HG02588 (cell line): ENCODE measurements at regions not wholly inside any gene's neighbourhood (a gene's known extent, or its start where the extent isn't known, plus 50 kb on each side); places are given as distances from the start of the nearest gene placed in this dataset.

Experiments
- ATAC-seq: cut with Tn5 transposase; IDR thresholded peaks from one replicate; pipeline ENCODE4 v1.9.1; 2021; ENCODE audit warnings: mild to moderate bottlenecking, moderate library complexity; ENCODE audit not compliant: unreplicated experiment

DNA sequence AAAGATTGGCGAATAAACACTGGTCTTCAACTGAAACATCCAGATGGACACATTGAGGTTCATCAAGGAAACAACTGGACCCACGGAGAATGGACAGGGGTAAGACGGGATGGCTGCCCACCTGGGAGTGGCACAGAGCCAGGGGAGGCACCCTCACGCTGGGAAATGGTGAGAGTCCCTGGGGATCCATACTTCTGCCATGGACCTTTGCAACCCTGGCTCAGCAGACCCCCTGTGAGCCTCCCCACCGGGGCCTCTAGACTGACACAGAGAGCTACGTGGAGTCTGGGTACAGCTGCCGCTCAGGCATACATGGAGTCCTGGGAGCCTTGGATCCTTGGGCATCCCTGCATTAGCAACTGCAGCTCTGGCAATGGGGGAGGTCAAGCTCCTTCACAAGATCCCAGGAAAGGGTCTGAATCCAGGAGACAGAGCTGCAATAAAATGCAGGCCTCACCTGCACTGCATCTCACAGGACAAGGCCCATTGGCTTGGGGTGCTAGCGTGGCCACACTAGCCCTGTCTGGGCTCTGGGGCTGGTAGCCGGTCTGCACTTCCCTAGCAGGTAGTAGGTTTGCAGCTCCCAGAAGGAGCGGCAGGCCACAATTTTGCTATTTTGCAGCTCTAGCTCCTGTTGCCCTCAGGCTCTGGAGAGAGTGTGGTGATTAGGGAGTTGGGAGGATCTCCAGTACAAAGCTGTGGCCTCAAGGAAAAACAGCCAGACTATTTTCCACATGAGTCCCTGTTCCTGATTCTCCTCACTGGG is 496.4 kb upstream of the LRRC4C start:
- ATAC-seq = no peak

DNA sequence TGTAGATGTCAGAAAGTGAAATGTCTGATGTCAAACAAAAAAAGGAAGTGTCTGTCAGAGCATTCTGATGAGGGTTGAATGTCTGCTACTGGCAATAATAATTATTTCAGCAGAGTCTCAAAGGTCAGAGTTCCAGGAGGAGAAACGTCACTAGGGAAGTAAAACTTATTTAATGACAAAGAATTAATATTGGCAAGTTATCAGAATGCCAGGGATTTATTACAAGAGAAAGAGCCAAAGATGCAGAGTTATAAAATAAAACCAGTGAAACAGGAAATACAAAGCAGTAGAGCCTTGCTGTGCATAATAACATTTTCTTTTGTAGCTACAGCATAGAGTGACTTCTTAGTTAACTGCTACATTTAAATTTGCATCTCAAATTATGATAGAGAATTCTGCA is 504.0 kb upstream of the LRRC4C start:
- no peak for ATAC-seq

DNA sequence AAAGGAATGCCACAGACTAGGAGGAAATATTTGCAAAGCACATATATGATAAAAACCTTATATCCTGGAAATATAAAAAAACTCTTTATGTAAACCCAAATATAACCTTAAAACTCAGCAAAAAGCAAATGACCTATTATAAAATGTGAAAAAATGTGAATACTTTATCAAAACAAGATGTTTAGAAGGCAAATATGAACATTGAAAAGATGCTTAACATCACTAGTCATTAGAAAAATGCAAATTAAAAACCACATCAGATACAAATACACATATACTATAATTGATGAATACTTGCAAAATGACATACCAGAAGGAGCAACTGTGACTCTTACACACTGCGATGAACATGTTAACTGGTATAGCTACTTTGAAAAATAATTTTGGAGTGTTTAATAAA is 511.2 kb upstream of the LRRC4C start:
- no peak for ATAC-seq

DNA sequence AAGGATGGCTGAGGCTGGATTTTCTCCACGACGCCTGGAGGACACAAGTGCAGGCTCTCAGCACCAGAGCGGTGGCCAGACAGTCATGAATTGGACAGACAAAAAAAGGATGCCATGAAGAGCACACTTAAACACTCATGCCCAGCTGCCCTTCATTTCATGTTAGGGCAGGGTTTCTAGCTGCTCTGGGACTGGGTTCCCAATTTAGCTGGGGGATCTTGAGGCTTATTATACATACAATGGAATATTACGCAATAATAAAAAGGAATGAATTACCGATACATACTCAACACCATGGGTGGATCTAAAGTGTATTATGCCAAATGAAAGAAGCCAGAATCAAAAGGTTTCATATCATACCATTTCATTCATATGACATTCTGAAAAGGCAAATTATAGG is 512.1 kb upstream of the LRRC4C start:
- ATAC-seq = no peak

DNA sequence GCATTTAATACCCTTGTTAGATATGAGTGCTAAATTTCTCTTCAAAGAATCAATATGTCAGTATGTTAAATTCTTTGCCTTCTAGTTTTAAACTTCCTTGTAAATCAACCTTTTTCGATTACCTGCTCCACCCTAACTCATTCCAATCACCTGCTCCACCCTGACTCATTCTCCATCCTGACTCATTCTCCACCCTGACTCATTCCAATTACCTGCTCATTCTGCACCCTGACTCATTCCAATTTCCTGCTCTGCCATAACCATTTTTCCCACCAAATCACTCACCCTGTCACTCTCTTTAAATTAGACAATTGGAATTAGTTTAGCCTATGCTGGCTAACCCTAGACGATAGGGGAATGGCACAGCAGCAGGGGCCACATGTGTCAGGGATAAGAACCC is 519.5 kb upstream of the LRRC4C start:
- ATAC-seq = no peak

DNA sequence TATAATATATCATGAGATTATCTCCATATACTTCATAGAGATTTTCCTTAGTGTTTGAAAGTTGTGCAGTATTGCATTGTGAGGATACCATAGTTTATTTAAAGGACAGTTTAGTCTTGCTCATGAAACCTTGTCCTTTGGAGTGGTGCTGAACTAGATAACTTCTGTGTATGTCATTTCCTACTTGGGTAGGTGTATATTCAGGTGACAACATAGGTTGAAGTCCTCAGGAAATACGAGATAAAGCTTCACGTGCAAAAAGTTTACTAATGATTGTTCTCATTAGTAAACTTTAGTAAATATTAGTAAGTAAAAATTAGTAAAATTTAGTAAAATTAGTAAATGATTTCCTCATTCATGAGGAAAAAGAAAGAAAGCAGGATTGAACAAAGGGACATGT is 521.3 kb upstream of the LRRC4C start:
- ATAC-seq = no peak

DNA sequence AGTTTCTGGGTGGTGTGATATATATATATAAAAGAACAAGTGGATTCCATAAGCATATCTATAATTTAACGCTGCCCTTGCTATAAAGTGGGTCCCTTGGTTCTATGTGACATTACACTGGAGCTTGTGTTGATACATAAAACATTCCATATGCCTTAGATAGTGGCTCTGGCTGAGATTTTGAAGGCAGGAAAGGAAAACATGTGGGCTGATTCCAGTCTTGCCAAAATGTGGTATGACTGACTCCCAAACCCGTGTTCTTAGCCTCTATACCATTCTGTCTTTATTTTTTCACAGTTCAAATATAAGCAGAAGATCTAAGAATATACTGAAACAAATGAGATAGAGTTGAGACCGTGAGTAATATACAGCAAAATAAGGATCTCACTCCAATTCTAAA is 522.8 kb upstream of the LRRC4C start:
- ATAC-seq = no peak

DNA sequence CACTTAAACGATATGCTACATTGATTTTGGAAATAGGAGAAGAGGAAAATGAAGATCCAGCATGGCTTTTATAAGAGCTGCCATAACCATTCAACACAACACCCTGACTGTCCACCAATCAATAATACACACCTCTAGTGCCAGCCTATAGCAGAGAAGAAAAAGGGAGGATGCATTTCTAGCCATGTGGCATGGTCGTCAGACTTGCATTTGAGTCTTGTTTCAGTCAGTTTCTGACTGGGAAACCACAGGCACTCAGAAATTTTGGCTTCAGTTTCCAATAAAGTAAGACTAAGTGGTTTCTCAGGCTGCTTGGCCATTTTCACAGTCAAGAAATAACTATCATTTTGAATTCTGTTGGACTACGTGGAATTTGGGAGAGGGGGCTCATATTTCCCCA is 523.5 kb upstream of the LRRC4C start:
- no peak for ATAC-seq

DNA sequence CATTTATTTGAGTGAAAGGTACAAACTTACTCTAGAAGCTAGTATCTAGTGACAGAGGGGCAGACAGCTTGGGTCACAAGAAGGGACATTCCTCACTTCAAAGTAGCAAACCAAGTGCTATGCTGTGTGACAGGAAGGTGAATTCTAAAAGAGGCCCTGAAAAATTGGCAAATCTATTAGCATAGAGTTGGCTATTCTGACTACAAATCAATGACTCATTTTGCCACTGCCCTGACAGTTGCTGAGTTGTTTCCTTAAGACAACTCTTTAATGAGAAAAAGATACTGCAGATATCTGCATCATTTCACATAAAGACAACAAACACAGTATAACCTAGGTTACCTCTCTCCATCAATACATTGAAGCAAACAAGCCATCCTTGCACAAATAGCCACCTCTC is 524.0 kb upstream of the LRRC4C start:
- ATAC-seq = no peak

DNA sequence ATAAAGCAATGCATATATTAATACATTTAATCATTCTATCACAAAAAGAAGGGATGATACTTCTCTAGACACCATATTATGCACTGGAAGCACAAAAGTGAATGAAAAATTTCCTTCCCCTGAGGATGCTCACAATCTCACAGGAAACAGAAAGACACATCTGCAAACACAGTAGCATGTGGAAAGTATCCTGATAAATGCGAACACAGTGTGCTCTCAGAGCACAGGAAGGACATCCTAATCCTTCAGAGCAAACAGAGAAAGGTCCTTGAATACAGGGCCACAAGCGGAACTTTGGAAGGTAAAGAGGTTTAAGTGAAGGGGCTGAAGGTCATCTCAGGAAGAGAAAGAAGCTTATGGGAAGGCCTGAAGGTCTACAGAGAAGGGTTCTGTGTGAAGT is 524.6 kb upstream of the LRRC4C start:
- ATAC-seq = no peak

DNA sequence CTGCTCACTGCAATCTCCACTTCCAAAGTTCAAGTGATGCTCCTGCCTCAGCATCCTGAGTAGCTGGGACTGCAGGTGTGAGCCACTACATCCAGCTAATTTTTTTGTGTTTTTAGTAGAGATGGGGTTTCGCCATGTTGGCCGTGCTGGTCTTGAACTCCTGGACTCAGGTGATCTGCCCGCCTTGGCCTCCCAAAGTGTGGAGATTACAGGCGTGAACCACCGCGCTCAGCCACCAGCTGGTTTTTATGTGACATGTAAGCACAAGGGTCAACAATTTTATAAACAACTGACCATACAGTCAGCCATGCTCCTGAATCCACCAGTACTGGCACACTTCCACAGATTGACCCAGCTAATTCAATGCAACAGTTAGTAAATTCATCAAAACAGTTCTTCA is 526.3 kb upstream of the LRRC4C start:
- ATAC-seq = no peak

DNA sequence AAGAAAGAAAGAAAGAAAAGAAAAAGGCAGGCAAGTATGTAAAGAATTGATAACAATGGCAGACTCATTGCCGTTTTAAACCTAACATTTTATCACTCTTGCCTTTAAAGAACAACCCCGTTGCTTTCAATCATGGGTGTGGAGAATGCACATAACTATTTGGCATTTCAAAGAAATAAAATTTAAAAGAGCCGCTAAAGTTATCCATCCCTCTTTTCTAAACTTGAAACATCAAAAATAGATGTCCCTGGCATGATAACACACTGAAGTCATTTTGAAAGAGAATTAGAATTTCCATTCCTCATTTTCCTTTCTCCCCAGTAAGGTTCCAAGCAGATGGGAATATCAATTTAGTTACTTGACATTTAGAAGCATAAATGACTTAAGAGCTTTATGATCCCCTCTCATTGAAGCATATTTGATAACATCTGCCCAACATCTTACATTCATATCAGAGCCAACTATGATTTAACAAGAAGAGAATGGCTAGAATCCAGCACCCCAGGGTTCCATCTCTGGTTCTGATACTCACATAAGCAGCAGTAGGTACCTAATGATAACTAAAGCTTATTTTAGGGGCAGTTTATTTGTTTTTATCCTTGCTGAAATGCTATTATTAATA is 529.6 kb upstream of the LRRC4C start:
- no peak for ATAC-seq

DNA sequence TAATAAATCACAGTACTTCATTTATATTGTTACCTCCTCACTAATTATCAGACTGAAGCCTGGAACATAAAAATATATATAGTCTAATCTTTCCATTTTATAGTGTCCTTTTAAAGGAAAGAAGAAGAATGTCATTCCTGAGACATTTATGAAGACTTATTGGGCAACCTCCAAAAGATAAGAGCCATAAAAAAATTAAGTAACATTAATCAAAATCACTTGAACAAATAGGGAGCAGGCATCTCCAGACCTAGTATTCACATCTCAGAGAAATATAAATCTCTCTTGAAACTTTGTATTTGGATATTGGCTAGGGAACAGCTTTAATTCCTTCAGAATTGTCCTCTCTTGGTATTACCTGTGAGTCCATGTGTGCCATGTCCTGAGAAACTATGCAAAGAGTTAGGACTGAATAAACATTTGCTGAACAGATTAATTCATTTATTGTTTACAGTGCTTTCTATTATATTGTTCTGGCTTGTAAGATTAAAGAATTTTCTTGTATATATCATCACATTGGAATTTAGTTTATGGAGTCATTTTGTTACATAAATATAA is 530.5 kb upstream of the LRRC4C start:
- no peak for ATAC-seq

DNA sequence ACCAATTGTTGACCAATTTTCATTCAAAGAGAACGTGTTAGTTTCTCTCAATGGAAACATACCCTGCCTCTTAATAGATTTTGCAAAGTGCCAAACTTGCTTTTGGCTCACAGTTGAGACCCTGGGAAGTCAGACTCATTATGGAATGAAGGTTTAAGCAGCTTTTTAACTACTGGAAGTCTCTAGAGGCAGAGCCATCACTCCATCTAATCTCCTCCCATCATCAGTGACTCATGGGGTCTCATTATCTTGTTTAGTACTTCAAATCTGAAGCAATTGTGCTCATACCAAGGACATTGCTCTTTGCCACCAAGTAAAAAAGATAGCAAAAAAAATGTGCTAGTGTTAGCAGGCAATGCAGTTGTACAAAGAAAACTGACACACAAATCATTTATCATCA is 537.1 kb upstream of the LRRC4C start:
- ATAC-seq = no peak

DNA sequence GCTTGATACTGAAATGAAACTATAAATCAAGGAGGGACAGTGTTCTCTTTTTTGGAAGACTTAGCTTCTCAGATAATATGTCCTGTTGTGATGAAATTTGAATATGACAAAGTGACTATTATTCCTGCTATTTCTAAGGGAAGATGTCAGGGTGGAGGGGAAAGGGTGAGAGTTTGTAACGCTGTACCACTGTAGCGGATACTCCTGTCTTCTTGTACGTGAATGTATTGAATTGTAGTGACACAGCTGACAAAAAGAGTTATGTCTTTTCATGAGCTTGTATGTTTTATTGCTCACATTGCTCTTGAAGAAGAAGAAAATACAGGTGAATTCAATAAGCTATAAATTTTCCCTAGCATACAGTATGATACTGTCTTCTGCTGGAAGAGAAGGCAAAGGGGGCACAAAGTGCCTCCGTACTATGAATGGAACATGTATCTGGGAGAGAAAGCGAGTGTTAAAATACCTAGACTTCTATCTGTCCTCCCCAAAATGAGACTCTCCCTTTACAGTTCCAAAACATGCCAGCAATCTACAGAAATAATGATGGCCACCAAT is 538.5 kb upstream of the LRRC4C start:
- ATAC-seq = no peak

DNA sequence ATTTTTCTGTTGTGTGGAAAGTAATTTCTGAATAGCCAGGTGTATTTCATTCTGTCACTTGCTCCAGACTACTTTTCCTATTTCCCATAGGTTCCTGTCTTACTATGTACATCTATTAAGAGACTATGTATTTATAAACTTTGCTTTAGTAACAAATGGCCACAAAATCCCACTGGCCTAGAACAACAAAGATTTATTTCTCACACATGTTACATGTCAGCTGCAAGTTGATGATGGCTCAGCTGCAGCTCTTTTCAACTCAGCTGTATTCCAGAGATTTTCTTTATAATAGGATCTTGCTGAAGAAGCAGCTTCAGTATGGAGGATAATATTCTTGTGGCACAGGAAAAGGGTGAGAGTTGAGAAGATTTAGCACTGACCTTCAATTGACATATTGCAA is 539.6 kb upstream of the LRRC4C start:
- no peak for ATAC-seq

DNA sequence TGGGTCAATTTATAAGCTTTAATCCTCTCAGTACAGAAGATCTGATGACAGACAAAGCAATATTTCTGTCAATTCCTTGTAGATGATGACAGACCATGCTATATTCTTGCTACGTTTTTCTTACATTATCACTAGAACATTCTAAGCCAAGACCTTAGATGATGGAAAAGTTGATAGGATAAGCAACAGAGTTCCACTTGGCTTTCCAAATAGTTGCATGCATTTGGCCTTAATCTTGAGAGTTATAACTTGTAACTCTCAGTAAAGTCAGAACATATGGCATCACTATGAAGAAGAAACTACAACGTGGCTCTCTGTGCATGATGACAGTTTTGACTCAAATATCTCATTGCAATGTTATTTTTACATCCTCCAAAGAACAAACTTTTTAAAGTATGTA is 544.3 kb upstream of the LRRC4C start:
- no peak for ATAC-seq

DNA sequence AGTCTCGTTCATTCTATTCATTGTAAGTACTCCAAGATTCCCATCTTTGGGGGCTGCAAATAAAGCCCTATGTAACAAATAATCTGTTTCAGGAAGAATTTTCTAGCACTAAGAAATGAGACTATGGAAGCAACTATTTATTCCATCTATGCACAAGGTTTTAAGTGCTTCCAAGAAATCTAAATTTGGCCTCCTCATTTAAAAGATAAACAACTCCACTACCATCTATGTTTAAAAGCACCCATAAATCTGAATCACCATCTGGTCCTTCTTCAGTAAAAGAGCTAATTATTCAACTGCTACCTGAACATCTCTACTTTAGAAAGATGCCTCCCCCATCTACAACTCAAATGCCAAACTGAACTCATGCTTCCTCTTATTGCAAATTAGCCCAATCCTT is 547.3 kb upstream of the LRRC4C start:
- ATAC-seq = no peak

DNA sequence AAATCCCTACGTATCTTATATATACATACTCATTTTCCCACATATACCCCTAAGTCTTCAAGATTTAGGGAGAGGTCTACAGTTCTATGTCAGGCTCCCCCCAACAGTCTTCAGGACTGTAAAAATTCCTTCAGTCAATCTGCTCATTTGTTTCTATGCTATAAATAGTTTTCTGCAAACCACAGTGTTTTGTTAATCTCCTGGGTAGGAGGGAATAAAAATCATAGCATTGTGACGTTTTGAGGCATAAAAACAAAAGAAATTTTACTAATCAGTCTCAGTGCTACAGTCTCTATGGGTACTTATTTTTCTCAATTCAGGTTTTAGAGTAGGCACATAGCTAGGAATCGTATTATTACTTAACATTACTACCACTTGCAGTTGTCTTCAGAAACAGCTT is 552.8 kb upstream of the LRRC4C start:
- no peak for ATAC-seq

DNA sequence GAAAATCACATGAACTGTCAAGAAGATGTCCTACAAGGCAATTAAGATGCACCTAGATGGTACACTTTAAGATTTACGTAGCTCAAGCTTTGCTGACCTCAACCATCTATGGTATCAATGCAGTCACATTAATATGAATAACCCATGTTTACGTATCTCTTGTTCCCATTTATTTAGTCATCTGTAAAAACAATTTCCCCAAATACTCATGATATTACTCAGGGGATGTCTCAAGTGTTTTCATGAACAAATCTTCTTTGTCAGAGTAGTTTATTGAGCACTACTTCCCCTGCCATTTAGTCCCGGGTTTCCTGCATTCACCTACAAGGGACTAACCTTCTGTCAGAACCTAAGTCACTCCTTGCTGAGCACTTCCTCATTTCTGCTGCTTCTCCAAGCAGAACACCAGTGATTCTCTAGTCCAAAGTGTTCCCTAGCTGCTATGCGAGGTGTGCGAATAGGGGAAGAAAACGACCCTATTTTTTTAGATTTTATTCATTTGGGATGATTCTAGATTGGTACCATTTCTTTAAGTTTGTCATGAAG is 554.3 kb upstream of the LRRC4C start:
- ATAC-seq = no peak

DNA sequence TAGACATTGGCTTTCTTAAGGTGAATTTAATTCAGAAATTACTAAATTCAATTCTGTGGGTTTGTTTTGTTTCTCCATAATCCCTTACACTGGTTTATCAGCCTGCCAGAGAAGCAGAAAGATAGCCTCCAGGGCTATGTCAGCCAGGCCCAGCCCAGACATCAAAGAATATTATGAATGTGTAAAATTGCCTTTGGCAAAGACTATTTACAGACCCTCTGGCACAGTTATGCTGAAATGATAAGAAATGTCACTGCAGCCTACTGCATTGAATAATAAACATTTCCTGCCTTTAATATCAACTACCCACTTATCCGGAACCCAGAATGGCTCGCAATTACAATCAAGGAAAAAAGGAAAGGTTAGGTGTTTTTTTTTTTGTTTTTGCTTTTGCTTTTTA is 562.5 kb upstream of the LRRC4C start:
- no peak for ATAC-seq

DNA sequence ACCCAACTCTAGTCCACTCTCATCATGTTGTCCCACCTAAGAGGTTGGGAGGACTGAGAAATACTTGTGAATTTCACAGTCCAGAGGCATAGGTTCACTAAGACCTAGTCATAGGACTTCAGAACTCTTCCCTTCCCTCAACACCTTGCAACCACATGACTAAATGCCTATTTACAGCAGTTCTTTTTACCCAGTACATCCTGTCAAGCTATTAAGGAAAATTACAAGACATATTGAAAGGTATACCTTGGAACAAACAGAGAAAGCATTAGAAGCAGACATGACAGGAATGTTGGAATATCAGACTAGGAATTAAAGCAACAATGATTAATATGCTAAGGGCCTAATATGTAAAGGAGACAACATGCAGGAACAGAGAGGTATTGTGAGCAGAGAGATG is 563.8 kb upstream of the LRRC4C start:
- ATAC-seq = no peak
